Endothelial cell (in vitro differentiated cells): ENCODE measurements at regions not wholly inside any gene's neighbourhood (a gene's known extent, or its start where the extent isn't known, plus 50 kb on each side); places are given as distances from the start of the nearest gene placed in this dataset.

ENCODE experiments used
- DNase-seq: peaks from one replicate; pipeline ENCODE4 v3.0.0; 2021; ENCODE audit warnings: low spot score
- H3K27ac Mint-ChIP-seq: one replicate; pipeline ENCODE4 v1.8.0; 2021; ENCODE audit warnings: mixed read lengths, inconsistent platforms; ENCODE audit not compliant: unreplicated experiment
- H3K27me3 Mint-ChIP-seq: one replicate; pipeline ENCODE4 v1.8.0; 2021; ENCODE audit warnings: mild to moderate bottlenecking, moderate library complexity, mixed read lengths, inconsistent platforms; ENCODE audit not compliant: unreplicated experiment
- H3K36me3 Mint-ChIP-seq: one replicate; pipeline ENCODE4 v1.8.0; 2021; ENCODE audit warnings: mild to moderate bottlenecking, low read depth, mixed read lengths, inconsistent platforms; ENCODE audit not compliant: unreplicated experiment
- H3K4me1 Mint-ChIP-seq: one replicate; pipeline ENCODE4 v1.8.0; 2021; ENCODE audit warnings: mild to moderate bottlenecking, mixed read lengths, inconsistent platforms; ENCODE audit not compliant: unreplicated experiment
- H3K4me3 Mint-ChIP-seq: one replicate; pipeline ENCODE4 v1.8.0; 2021; ENCODE audit warnings: mild to moderate bottlenecking, mixed read lengths, inconsistent platforms; ENCODE audit not compliant: unreplicated experiment
- H3K9me3 Mint-ChIP-seq: one replicate; pipeline ENCODE4 v1.8.0; 2021; ENCODE audit warnings: mixed read lengths, inconsistent platforms; ENCODE audit not compliant: unreplicated experiment
- CTCF ChIP-seq: fragments of 200-600 bp; sonication (generic); IDR thresholded peaks from one replicate; pipeline ENCODE4 v1.5.0; 2021; ENCODE audit warnings: antibody characterized with exemption; ENCODE audit not compliant: unreplicated experiment

DNA sequence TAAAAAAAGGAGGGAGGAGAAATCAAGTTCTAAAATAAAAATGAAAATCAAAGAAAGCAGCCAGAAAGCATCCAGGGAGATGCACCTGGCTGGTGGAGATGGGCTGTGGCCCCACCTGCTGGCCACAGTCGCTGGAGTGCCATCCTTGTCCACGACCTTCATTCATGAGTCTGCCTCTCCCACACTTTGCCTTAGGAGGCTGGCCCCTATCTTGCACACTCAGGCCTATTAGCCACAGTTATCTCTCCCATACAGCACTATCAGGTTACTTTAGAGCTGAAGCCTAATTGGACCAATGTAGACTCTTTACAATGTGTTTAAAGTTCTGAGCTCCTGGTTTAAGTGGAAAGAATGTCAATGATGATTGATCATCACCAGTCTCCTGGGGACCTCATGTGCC, 392.0 kb upstream of the RORA start:
- no peak overlapping the region for H3K4me3 Mint-ChIP-seq
- no peaks in the 10 kb centered on the region for H3K27me3 Mint-ChIP-seq
- H3K27ac Mint-ChIP-seq, result no peak overlapping the region
- no peaks in the 10 kb centered on the region for H3K9me3 Mint-ChIP-seq
- peak; percentile 51 for DNase-seq
- H3K4me1 Mint-ChIP-seq, result peaks cover 10% of the 10 kb centered on the region
- TF ChIP-seq CTCF, result peak; percentile 59
- no peaks in the 10 kb centered on the region for H3K36me3 Mint-ChIP-seq

GRCh38 chr15:61620151-61620550, 391.0 kb upstream of the RORA start:
- H3K4me3 Mint-ChIP-seq, result no peak overlapping the region
- H3K4me1 Mint-ChIP-seq, result peaks cover 10% of the 10 kb centered on the region
- no peak overlapping the region for H3K27ac Mint-ChIP-seq
- no peak for TF ChIP-seq CTCF
- no peaks in the 10 kb centered on the region for H3K9me3 Mint-ChIP-seq
- DNase-seq, result no peak
- H3K36me3 Mint-ChIP-seq, result no peaks in the 10 kb centered on the region
- H3K27me3 Mint-ChIP-seq, result no peaks in the 10 kb centered on the region

- no peak for DNase-seq
- Mint-ChIP-seq H3K9me3 (no peaks in the 10 kb centered on the region), H3K27me3 (no peaks in the 10 kb centered on the region), H3K4me1 (no peaks in the 10 kb centered on the region), H3K4me3 (no peak overlapping the region), H3K36me3 (no peaks in the 10 kb centered on the region), H3K27ac (no peak overlapping the region)
- TF ChIP-seq CTCF, result no peak
Observed at GRCh38 chr15:61613729-61614128, 384.6 kb upstream of the RORA start.

DNA sequence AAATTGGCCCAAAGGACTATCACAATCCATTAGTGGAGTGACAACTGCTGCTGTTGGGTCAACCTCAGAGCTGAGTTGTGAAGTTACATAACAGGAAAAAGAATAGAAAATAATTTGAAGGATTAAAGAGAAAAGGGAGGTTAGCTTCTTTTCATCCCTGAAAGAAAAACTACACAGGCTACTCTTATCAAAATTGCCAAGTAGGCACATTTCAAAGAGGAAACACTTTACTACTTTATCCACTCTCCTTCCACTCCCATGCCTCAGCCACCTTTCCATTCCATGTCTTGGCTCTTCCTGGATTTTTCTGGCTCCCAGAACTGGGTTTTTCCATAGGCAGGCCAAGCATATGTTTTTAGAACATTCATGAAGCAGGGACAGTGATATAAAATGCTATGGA, 384.0 kb upstream of the RORA start:
- no peaks in the 10 kb centered on the region for H3K9me3 Mint-ChIP-seq
- no peaks in the 10 kb centered on the region for H3K27me3 Mint-ChIP-seq
- no peak for TF ChIP-seq CTCF
- no peak overlapping the region for H3K27ac Mint-ChIP-seq
- no peaks in the 10 kb centered on the region for H3K4me1 Mint-ChIP-seq
- H3K36me3 Mint-ChIP-seq, result no peaks in the 10 kb centered on the region
- H3K4me3 Mint-ChIP-seq, result no peak overlapping the region
- DNase-seq, result no peak

DNA sequence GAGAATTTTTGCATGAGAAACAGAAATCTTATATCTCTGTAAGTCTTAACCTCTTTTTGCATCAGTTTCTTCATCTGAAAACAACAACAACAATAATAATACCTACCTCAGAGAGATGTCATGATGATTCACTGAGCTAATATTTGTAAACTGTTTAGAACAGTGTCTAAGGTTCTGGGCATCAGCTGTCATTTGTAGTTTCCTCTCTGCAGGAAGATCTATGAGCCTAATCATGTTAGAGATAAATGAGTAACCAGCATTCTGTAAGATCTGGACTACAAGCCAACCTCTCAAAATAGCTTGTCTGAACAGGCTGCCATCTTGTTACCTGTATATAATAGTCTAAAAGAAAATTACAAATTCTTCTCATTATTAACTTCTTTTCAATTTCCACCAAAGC, 383.0 kb upstream of the RORA start:
- no peak for DNase-seq

More for the DNA sequence above, 383.0 kb upstream of the RORA start:
- Mint-ChIP-seq H3K4me3 (no peak overlapping the region), H3K4me1 (no peaks in the 10 kb centered on the region), H3K9me3 (no peaks in the 10 kb centered on the region), H3K36me3 (no peaks in the 10 kb centered on the region), H3K27ac (no peak overlapping the region), H3K27me3 (no peaks in the 10 kb centered on the region)
- TF ChIP-seq CTCF, result no peak
